GM23248 (cell line): ENCODE measurements at regions not wholly inside any gene's neighbourhood (a gene's known extent, or its start where the extent isn't known, plus 50 kb on each side); places are given as distances from the start of the nearest gene placed in this dataset.
"Not testable (repeated sequence)": the region's sequence is repeated elsewhere in the genome, so short reads cannot be mapped to it uniquely, and the experiment has no call there.

Experiments used
- DNase-seq: peaks from one replicate; pipeline ENCODE4 v3.0.0-alpha.2; 2015
- H2AFZ ChIP-seq: fragments of 200-600 bp; sonication (generic); 2 replicates; pipeline ENCODE4 v1.6.1; 2016; ENCODE audit warnings: antibody characterized with exemption
- H3F3A ChIP-seq: fragments of 200-600 bp; sonication (generic); 2 replicates; pipeline ENCODE4 v1.6.1; 2016; ENCODE audit warnings: mild to moderate bottlenecking, antibody characterized with exemption, mixed run types; ENCODE audit not compliant: insufficient read depth
- H3K27ac ChIP-seq: fragments of 200-600 bp; sonication (generic); 2 replicates; pipeline ENCODE4 v1.5.1; 2016; ENCODE audit warnings: mild to moderate bottlenecking
- H3K27me3 ChIP-seq: fragments of 200-600 bp; sonication (generic); replicated peaks from 2 replicates; pipeline ENCODE4 v1.6.1; 2016; ENCODE audit warnings: mild to moderate bottlenecking; ENCODE audit not compliant: insufficient read depth
- H3K36me3 ChIP-seq: fragments of 200-600 bp; sonication (generic); 2 replicates; pipeline ENCODE4 v1.6.1; 2016; ENCODE audit warnings: low read depth, mild to moderate bottlenecking
- H3K4me1 ChIP-seq: fragments of 200-600 bp; sonication (generic); 2 replicates; pipeline ENCODE4 v1.6.1; 2016; ENCODE audit warnings: mild to moderate bottlenecking; ENCODE audit not compliant: insufficient read depth
- H3K4me2 ChIP-seq: fragments of 200-600 bp; sonication (generic); one replicate; pipeline ENCODE4 v1.6.1; 2016; ENCODE audit warnings: mild to moderate bottlenecking; ENCODE audit not compliant: unreplicated experiment
- H3K4me3 ChIP-seq: fragments of 200-600 bp; sonication (generic); 2 replicates; pipeline ENCODE4 v1.5.1; 2016; ENCODE audit warnings: mild to moderate bottlenecking
- H3K79me2 ChIP-seq: fragments of 200-600 bp; sonication (generic); 2 replicates; pipeline ENCODE4 v1.6.1; 2016; ENCODE audit warnings: mild to moderate bottlenecking; ENCODE audit not compliant: insufficient read depth
- H3K9ac ChIP-seq: fragments of 200-600 bp; sonication (generic); 2 replicates; pipeline ENCODE4 v1.6.1; 2016; ENCODE audit warnings: mild to moderate bottlenecking
- H3K9me2 ChIP-seq: fragments of 200-600 bp; sonication (generic); 2 replicates; pipeline ENCODE4 v1.6.1; 2016; ENCODE audit warnings: mixed run types, mild to moderate bottlenecking, moderate library complexity; ENCODE audit not compliant: insufficient read depth
- H3K9me3 ChIP-seq: fragments of 200-600 bp; sonication (generic); one replicate; pipeline ENCODE4 v1.6.1; 2017; ENCODE audit warnings: low read depth
- H4K20me1 ChIP-seq: fragments of 200-600 bp; sonication (generic); 2 replicates; pipeline ENCODE4 v1.6.0; 2016; ENCODE audit not compliant: insufficient read depth
- EZH2 ChIP-seq: fragments of 200-600 bp; sonication (generic); IDR thresholded peaks from 2 replicates; pipeline ENCODE4 v1.6.1; 2018; ENCODE audit warnings: antibody characterized with exemption, mild to moderate bottlenecking; ENCODE audit not compliant: insufficient read depth, poor library complexity, severe bottlenecking
- EZH2phosphoT487 ChIP-seq: fragments of 200-600 bp; sonication (generic); IDR thresholded peaks from 2 replicates; pipeline ENCODE4 v1.6.1; 2018; ENCODE audit warnings: antibody characterized with exemption, moderate library complexity, mild to moderate bottlenecking, low read depth; ENCODE audit not compliant: insufficient read depth
- WGBS, 2 experiments: methylation state at CpG; one replicate each; pipeline ENCODE4 v1.1.6; 2015 to 2017; ENCODE audit warnings: low lambda C conversion rate in 2 of 2, low coverage in 1 of 2; ENCODE audit errors: missing lambda C conversion rate in 2 of 2; 5-methylcytosine and 5-hydroxymethylcytosine counted together
- in situ Hi-C: fragments of 300-500 bp; cut with MboI; formaldehyde crosslinking; loops from 2 replicates; pipeline ENCODE4 v1.15.0; 2020

DNA sequence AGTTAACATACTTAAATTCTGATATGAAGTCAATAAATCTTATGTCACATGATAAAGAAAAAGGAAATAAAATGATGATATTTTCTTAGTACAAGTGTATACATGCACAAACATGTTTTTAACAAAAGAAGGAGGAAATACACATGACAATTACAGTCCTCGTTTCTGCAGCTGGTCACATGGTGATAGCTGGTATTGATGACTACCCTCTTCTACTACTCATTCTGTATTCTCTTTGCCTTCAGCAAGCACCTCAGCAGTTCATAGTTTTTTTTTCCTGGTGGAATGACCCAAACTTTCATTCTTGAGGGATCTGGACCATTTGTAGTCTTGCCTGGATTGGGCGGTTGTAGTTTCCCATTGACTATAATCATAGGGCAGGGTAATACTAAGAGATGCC, 64.4 kb upstream of the CFAP126 start:
- Histone ChIP-seq H3K27me3 (peaks cover 15% of the 10 kb centered on the region), H3K4me2 (no peak overlapping the region), H3K4me3 (no peak overlapping the region), H2AFZ (no peak overlapping the region), H3F3A (no peaks in the 10 kb centered on the region), H3K9me3 (no peaks in the 10 kb centered on the region), H3K4me1 (no peaks in the 10 kb centered on the region), H3K36me3 (no peaks in the 10 kb centered on the region), H4K20me1 (no peaks in the 10 kb centered on the region), H3K27ac (no peak overlapping the region), H3K79me2 (no peaks in the 10 kb centered on the region), H3K9ac (no peak overlapping the region), H3K9me2 (no peaks in the 10 kb centered on the region)
- in situ Hi-C loops: no loop called here
- TF ChIP-seq EZH2 (no peak), EZH2phosphoT487 (no peak)
- 68 to 75% methylated on average over 2 of the region's 2 CpGs for WGBS, 2 experiments
- DNase-seq: no peak

DNA sequence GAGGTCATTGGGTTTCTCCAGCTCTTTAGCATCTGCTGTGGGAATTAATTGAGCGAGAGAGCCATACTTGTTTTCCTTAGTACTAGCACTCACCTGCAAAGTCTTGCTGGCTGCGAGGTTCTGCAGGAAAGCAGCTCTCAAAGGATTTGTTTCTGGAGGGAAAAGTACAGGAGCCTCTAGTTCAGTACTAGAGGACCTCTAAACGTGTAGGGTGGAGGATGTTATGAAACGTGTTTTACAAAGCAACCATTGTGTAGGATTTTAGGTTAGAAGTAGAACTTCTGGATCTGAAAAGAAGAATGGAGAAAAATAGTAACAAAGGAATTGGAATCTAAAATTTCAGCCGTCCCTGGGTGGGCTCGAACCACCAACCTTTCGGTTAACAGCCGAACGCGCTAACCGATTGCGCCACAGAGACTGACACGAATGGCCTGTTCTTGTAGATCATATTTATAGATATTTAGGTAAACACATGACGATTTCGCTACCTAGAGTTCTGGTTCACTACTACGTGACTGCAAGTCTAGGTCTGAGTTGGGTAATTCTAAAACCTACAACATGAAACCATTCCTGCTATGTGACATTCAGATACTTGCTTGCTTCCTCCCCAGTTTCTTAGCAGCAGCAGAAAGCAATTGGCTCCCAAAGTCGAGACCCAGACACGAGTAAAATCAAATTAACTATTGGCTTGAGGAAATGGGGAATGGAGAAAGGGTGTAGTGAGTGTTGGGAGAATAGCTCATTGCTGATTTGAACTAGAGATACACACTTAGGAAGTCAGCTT, 60.2 kb upstream of the CFAP126 start:
- Histone ChIP-seq H3F3A (no peaks in the 10 kb centered on the region), H3K9me3 (no peaks in the 10 kb centered on the region), H2AFZ (no peak overlapping the region), H3K9ac (no peak overlapping the region), H3K4me1 (no peaks in the 10 kb centered on the region), H3K9me2 (no peaks in the 10 kb centered on the region), H3K27me3 (peaks cover 12% of the 10 kb centered on the region), H3K79me2 (no peaks in the 10 kb centered on the region), H3K4me2 (no peak overlapping the region), H3K4me3 (no peak overlapping the region; the same call in 1 of the 2 replicates), H3K36me3 (no peaks in the 10 kb centered on the region), H3K27ac (no peak overlapping the region), H4K20me1 (no peaks in the 10 kb centered on the region)
- DNase-seq: peak; percentile 43
- TF ChIP-seq EZH2 (no peak), EZH2phosphoT487 (no peak)
- in situ Hi-C loops: no loop called here
- WGBS, 2 experiments: 17 to 21% methylated on average over 18 of the region's 18 CpGs

DNA sequence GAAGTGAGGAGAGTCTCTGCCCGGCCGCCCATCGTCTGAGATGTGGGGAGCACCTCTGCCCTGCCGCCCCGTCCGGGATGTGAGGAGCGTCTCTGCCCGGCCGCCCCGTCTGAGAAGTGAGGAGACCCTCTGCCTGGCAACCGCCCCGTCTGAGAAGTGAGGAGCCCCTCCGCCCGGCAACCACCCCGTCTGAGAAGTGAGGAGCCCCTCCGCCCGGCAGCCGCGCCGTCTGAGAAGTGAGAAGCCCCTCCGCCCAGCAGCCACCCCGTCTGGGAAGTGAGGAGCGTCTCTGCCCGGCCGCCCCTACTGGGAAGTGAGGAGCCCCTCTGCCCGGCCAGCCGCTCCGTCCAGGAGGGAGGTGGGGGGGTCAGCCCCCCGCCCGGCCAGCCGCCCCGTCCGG, 55.2 kb upstream of the CFAP126 start:
- H3K79me2 ChIP-seq, H3K4me1 ChIP-seq, H3K27me3 ChIP-seq, H3K9me3 ChIP-seq, H2AFZ ChIP-seq, H3K4me3 ChIP-seq, H3K9me2 ChIP-seq, H3F3A ChIP-seq, in situ Hi-C loops, H4K20me1 ChIP-seq, DNase-seq, H3K9ac ChIP-seq, H3K27ac ChIP-seq, H3K4me2 ChIP-seq, H3K36me3 ChIP-seq: not testable (repeated sequence)
- 80 to 93% methylated on average over 3 to 8 of the region's 33 CpGs for WGBS, 2 experiments

DNA sequence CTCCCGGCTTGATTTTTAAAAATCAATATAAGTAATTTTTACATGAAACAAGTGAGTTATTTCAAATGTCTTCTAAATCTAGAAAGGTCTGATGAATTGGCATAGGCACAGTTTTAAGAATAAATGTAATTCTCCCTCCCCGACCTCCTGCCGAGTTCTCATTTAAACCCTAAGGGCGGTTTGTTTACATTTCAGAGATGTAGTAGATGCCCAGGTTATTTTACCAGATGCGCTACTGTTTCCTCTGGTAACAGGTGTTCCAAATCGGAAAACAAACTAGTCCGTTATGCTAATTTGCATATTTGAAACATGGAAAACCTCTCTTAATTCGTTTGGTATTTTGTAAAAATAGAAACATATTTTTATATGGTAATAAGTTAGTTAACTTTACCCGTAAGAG, 53.8 kb upstream of the CFAP126 start:
- Histone ChIP-seq H4K20me1 (no peaks in the 10 kb centered on the region), H3K79me2 (no peaks in the 10 kb centered on the region), H3K4me3 (peak overlapping the region; percentile 62), H3K36me3 (no peaks in the 10 kb centered on the region), H3K27ac (no peak overlapping the region), H2AFZ (0 out of 2 replicates have a peak overlapping the region, but pooled peaks have one; percentile 44), H3K27me3 (no peaks in the 10 kb centered on the region), H3K4me2 (peak overlapping the region; percentile 39), H3K9me2 (no peaks in the 10 kb centered on the region), H3F3A (peaks cover 6% of the 10 kb centered on the region; the same call in 1 of the 2 replicates), H3K4me1 (no peaks in the 10 kb centered on the region), H3K9me3 (no peaks in the 10 kb centered on the region), H3K9ac (no peak overlapping the region)
- in situ Hi-C loops: no loop called here
- 23 to 28% methylated on average over 9 of the region's 9 CpGs for WGBS, 2 experiments
- TF ChIP-seq EZH2 (no peak), EZH2phosphoT487 (no peak)
- no peak for DNase-seq
